Pancreas (tissue), 10 donors: ENCODE measurements at regions not wholly inside any gene's neighbourhood (a gene's known extent, or its start where the extent isn't known, plus 50 kb on each side); places are given as distances from the start of the nearest gene placed in this dataset.
A peak's percentile ranks its signal among the peaks of the same experiment; 100 is the strongest.

Experiments
- ATAC-seq, 4 donors: fragments of 200-7000 bp; cut with Tn5 transposase; one replicate each; pipeline versions ENCODE4 v1.8.0 to v1.9.1; 2020; ENCODE audit warnings: mild to moderate bottlenecking in 4 of 4, moderate library complexity in 4 of 4
- DNase-seq, 6 donors: peaks; one replicate each; pipeline ENCODE4 v3.0.0-alpha.2; 2020
- FAIRE-seq: peaks from 2 replicates; lab custom pipeline; 2012; peaks lifted over from hg19 to GRCh38; lab: Jason Lieb, UNC
- H3K27ac ChIP-seq, 4 donors: fragments of 200-600 bp; sonication (generic); 1 replicate in 3 of 4; 2 replicates in 1 of 4; pipeline versions ENCODE4 v1.5.0 to v1.8.0; 2020
- H3K27me3 ChIP-seq, 4 donors: fragments of 200-600 bp; one replicate each; pipeline ENCODE4 v1.8.0; 2021
- H3K36me3 ChIP-seq, 3 donors: fragments of 200-600 bp; sonication (generic) in 1 of 3; one replicate each; pipeline versions ENCODE4 v1.5.0 to v1.8.0; 2020 to 2021
- H3K4me1 ChIP-seq, 3 donors: fragments of 200-600 bp; one replicate each; pipeline ENCODE4 v1.8.0; 2021
- H3K4me3 ChIP-seq, 4 donors: fragments of 200-600 bp; sonication (generic) in 2 of 4; one replicate each; pipeline versions ENCODE4 v1.5.0 to v1.8.0; 2020 to 2021
- H3K9me3 ChIP-seq, 4 donors: fragments of 200-600 bp; one replicate each; pipeline ENCODE4 v1.8.0; 2021
- WGBS, 2 donors: extraction: QIAGEN DNeasy Blood & Tissue Kit; methylation state at CpG; one replicate each; pipeline ENCODE4 v1.1.7; 2013; 5-methylcytosine and 5-hydroxymethylcytosine counted together
- intact Hi-C, 3 donors: fragments of 100-400 bp; cut with DNase I; formaldehyde crosslinking; loops; one replicate each; pipeline versions ENCODE4 v1.11.1 to v1.14.2; 2022
- TF ChIP-seq, protein P1 (sequence below), 4 donors: fragments of 200-600 bp; sonication (generic) in 3 of 4; IDR thresholded peaks; one replicate each; pipeline versions ENCODE4 v1.5.0 to v1.8.0; 2021; ENCODE audit warnings: antibody characterized with exemption in 4 of 4
- donor health status: healthy with polysubstance abuse.
- donor health status: DM: no; HTN: no; CAD: no; lungs with moderate emphysema.
- donor health status: DM: no; HTN: no; CAD: no.
- donor health status: control.
- donor health status: control.
- donor health status: Bipolar disorder and iron deficiency.
- donor health status: DM: yes; HTN: yes; CAD: no.
- donor health status: DM: no; HTN: no; CAD: no.
- donor health status: DM: no; HTN: no; CAD: no.
- donor health status: DM: yes; HTN: yes; CAD: no.

DNA sequence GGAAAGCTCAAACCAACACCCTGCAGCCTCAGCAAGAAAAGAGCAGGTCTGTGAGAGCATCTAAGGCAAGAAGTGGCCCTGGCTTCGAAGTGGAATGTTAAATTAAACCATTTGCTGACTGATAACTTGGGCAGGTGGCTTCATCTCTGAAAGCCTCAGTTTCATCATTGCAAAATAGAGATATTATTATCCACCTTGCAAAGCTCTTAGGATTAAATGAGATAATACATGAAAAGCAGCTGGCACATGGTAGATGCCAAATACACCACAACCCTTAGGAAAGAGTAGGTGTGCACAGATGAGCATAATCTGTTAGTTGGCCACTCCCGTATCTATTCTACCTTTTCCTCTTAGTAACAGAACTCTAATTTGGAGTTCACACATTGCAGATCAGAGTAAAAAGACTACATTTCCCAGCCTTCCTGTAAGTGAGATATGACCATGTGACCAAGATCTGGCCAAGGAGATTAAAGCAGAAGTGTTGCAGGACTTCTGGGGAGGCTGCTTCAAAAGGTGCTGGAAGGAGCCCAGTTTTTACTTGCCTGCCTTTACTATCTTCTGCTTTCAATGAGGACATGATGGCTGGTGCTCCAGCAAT, 288.7 kb downstream of the SOX9 start:
- 93 to 98% methylated on average over 2 of the region's 2 CpGs for WGBS, 2 donors
- H3K9me3 ChIP-seq: no peaks in the 10 kb centered on the region
- DNase-seq (no peak), ATAC-seq (no peak), FAIRE-seq (no peak)
- no peaks in the 10 kb centered on the region for H3K36me3 ChIP-seq
- H3K27me3 ChIP-seq: no peaks in the 10 kb centered on the region
- no peak overlapping the region for H3K27ac ChIP-seq
- no peak overlapping the region for H3K4me3 ChIP-seq
- peaks cover 5 to 45% (median 13%) of the 10 kb centered on the region in 3 donors for H3K4me1 ChIP-seq
- TF ChIP-seq, protein P1, sequence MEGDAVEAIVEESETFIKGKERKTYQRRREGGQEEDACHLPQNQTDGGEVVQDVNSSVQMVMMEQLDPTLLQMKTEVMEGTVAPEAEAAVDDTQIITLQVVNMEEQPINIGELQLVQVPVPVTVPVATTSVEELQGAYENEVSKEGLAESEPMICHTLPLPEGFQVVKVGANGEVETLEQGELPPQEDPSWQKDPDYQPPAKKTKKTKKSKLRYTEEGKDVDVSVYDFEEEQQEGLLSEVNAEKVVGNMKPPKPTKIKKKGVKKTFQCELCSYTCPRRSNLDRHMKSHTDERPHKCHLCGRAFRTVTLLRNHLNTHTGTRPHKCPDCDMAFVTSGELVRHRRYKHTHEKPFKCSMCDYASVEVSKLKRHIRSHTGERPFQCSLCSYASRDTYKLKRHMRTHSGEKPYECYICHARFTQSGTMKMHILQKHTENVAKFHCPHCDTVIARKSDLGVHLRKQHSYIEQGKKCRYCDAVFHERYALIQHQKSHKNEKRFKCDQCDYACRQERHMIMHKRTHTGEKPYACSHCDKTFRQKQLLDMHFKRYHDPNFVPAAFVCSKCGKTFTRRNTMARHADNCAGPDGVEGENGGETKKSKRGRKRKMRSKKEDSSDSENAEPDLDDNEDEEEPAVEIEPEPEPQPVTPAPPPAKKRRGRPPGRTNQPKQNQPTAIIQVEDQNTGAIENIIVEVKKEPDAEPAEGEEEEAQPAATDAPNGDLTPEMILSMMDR (IDR thresholded peaks at IDR 0.05): no peak
- intact Hi-C loops: no loop called here

GRCh38 chr17:72411124-72411563, 290.3 kb downstream of the SOX9 start:
- intact Hi-C loops: no loop called here
- peak in 3 of 6 donors; percentile 53 to 76 (median 54) for DNase-seq
- TF ChIP-seq, protein P1 (IDR thresholded peaks at IDR 0.05): no peak
- peak overlapping the region in 2 of 4 donors; percentile 87 for H3K27ac ChIP-seq
- peak; percentile 50 to 82 (median 70) for ATAC-seq
- no peak overlapping the region for H3K4me3 ChIP-seq
- no peaks in the 10 kb centered on the region for H3K9me3 ChIP-seq
- WGBS, 2 donors: 53 to 67% methylated on average over 6 of the region's 6 CpGs
- peaks cover 5 to 45% (median 13%) of the 10 kb centered on the region in 3 donors for H3K4me1 ChIP-seq
- H3K27me3 ChIP-seq: no peaks in the 10 kb centered on the region
- no peak for FAIRE-seq
- no peaks in the 10 kb centered on the region for H3K36me3 ChIP-seq

DNA sequence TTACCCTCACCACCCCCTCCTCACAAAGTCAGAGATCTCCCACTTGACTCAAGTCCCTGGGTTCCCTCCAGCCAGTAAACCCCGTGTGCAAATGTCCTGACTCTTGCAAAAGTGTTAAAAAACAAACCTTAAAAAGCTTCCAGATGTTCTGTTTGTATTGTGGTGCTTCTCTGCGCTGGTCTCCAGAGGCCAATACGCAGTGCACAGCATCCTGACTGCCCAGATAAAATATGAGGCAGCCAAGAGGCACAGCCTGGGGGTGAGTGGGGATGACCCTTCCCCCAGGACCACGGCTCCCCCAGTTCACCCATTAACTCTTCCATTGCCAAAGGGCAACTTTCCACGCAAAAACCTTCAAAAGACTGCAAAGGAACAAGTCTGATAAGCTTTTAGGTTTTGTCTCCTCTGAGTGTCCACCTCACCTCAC, 291.8 kb downstream of the SOX9 start:
- Histone ChIP-seq H3K27me3 (no peaks in the 10 kb centered on the region), H3K36me3 (no peaks in the 10 kb centered on the region), H3K27ac (no peak overlapping the region), H3K4me3 (no peak overlapping the region), H3K4me1 (peaks cover 5 to 34% (median 11%) of the 10 kb centered on the region in 3 donors), H3K9me3 (no peaks in the 10 kb centered on the region)
- intact Hi-C loops: no loop called here
- WGBS, 2 donors: 69 to 76% methylated on average over 5 of the region's 5 CpGs
- TF ChIP-seq, protein P1 (IDR thresholded peaks at IDR 0.05): no peak
- ATAC-seq: no peak
- no peak for FAIRE-seq
- no peak for DNase-seq

DNA sequence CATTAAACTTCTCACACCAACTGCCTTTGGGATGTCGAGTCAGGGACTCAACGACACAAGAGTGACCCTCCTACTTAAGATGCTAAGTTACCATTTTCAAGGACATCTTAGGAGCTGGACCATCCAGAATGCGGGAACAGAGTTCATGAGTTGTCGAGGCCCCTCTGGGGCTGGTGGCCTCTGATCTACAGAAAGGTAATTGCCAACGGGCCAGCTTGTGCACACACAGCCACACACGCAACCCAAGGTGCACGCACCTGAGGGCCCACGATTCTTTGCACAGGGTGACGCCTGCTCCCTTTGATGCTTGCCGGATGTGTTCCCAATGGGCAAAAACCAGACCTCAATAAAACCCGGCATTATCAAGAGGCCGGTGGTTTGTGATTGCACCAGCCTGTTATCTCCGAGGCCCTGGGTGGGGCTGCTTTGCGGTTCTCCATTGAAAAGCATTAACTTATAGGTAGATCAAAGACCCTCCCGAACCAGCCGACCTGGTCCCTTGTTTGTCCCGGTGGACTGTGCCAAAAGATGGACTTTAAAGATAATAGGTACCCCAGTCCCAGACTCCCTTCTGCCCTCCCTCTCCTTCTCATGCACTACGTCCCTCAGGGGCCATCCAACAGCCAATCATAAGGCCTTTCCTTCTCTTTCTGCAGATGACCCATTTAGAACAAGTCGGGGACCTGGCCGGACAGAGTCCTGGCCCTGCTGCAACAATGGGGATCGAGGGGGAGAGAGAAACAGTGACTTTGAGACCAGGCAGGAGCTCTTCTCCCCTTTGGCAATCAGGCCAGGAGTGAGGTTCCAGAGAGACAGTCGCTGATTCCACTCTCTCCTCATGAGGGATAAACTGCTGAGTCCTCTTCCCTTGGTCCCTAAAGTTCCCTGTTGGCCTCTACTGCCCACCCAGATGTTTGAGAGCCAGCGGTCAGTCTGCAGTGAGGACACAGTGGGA, 292.5 kb downstream of the SOX9 start:
- TF ChIP-seq, protein P1 (IDR thresholded peaks at IDR 0.05): no peak
- Histone ChIP-seq H3K27ac (no peak overlapping the region), H3K36me3 (no peaks in the 10 kb centered on the region), H3K4me3 (no peak overlapping the region), H3K27me3 (no peaks in the 10 kb centered on the region), H3K9me3 (no peaks in the 10 kb centered on the region), H3K4me1 (peaks cover 5 to 27% (median 5%) of the 10 kb centered on the region in 3 donors)
- intact Hi-C loops: no loop called here
- peak in 1 of 4 donors; percentile 29 for ATAC-seq
- DNase-seq: no peak
- FAIRE-seq: no peak
- 88 to 92% methylated on average over 23 of the region's 23 CpGs for WGBS, 2 donors
